ENCODE measurements at regions not wholly inside any gene's neighbourhood (a gene's known extent, or its start where the extent isn't known, plus 50 kb on each side); places are given as distances from the start of the nearest gene placed in this dataset.

DNA sequence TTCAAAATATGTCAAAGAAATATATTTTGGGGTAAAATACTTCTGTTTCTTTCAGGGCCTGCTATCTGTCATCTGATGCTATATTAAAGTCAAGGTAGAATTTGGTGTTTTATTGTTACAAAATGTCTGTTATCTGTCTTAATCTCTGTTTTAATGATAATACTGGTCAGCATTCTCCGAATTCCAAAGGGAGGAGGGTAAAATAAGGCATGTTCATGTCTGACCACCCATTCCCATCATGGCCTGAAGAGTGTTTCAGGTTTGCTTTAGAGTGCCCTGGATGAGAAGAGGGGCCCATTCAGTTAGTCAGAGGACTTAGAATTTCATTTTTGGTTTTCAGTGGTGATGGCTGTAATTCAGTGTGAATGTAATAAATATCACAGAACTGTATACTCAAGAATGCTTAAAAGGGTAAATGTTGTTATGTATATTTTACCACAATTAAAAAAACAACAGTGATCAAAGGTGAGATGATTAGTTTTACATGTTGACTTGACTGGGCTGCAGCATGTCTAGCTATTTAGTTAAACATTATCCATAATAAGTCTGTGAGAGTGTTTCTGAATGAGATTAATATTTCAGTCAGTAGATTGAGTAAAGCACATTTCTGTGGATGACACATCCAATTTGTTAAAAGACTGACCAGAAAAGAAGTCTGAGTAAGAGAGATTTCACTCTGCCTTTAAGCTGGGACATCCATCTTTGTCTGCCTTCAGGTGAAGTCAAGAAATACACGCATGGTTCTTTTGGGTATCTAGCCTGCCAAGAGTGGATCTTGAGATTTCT lies 467.9 kb upstream of the SYT4 start:
- DNase-seq (ENCODE audit: low read depth, low spot score): no peak

DNA sequence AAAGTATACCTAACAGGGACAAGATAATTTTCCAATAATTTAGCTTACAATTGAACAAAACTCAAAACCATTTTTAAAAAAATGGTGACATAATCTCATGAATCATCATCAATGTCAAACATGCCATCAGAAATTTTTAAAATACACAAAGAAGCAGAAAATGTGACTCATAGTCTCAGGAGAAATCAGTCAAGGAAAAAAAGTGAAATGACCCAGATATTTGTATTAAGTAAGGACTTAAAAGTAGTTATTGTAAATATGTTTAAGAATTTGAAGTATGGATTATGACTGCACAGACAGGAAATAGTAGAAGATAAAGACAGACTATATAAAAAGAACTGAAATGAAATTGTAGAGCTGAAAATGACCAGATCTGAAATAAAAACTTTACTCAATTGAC lies 473.9 kb upstream of the SYT4 start:
- dilution Hi-C loops (cut with MboI; ENCODE audit: extremely low pct_ligation_motif_present, low sequenced_read_pairs): no loop called here
- H3K27me3 ChIP-seq (ENCODE audit: control insufficient read depth, extremely low read depth, insufficient read depth, low read length): no peaks in the 10 kb centered on the region

More for the DNA sequence above, 467.9 kb upstream of the SYT4 start:
- no peak overlapping the region for H3K27ac ChIP-seq (ENCODE audit: control insufficient read depth, insufficient read depth, low read length)
- dilution Hi-C loops (cut with MboI; ENCODE audit: extremely low pct_ligation_motif_present, low sequenced_read_pairs): no loop called here
- FAIRE-seq: no peak
- H4K20me1 ChIP-seq (ENCODE audit: control insufficient read depth, extremely low read depth, insufficient read depth, low read length): no peaks in the 10 kb centered on the region
- no peak overlapping the region for H3K4me2 ChIP-seq (ENCODE audit: control insufficient read depth, extremely low read depth, insufficient read depth, low read depth, low read length)
- no peak overlapping the region for H3K4me3 ChIP-seq (ENCODE audit: control insufficient read depth in 2 of 3, extremely low read depth in 1 of 3, insufficient read depth in 2 of 3, low read depth in 1 of 3, low read length in 3 of 3)
- no peak overlapping the region for H2AFZ ChIP-seq (ENCODE audit: control insufficient read depth, low read length)
- no peaks in the 10 kb centered on the region for H3K9me3 ChIP-seq (ENCODE audit: control insufficient read depth, low read depth, low read length)
- H3K27me3 ChIP-seq (ENCODE audit: control insufficient read depth, extremely low read depth, insufficient read depth, low read length): no peaks in the 10 kb centered on the region
- TF ChIP-seq, protein P1, sequence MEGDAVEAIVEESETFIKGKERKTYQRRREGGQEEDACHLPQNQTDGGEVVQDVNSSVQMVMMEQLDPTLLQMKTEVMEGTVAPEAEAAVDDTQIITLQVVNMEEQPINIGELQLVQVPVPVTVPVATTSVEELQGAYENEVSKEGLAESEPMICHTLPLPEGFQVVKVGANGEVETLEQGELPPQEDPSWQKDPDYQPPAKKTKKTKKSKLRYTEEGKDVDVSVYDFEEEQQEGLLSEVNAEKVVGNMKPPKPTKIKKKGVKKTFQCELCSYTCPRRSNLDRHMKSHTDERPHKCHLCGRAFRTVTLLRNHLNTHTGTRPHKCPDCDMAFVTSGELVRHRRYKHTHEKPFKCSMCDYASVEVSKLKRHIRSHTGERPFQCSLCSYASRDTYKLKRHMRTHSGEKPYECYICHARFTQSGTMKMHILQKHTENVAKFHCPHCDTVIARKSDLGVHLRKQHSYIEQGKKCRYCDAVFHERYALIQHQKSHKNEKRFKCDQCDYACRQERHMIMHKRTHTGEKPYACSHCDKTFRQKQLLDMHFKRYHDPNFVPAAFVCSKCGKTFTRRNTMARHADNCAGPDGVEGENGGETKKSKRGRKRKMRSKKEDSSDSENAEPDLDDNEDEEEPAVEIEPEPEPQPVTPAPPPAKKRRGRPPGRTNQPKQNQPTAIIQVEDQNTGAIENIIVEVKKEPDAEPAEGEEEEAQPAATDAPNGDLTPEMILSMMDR (optimal IDR thresholded peaks at IDR 0.05 in 1 of 3, IDR thresholded peaks at IDR 0.05 in 1 of 3, conservative IDR thresholded peaks at IDR 0.05 in 1 of 3; ENCODE audit: extremely low read depth in 1 of 3, insufficient read depth in 2 of 3, low read length in 3 of 3): no peak
- no peak for TF ChIP-seq EZH2 (IDR thresholded peaks at IDR 0.05; ENCODE audit: low read length)
- no peaks in the 10 kb centered on the region for H3K4me1 ChIP-seq (ENCODE audit: control insufficient read depth, extremely low read depth, insufficient read depth, low read length)
- no peaks in the 10 kb centered on the region for H3K79me2 ChIP-seq (ENCODE audit: control insufficient read depth, insufficient read depth, low read length)
- H3K36me3 ChIP-seq (ENCODE audit: control insufficient read depth in 2 of 2, extremely low read depth in 1 of 2, insufficient read depth in 2 of 2, low read length in 2 of 2): no peaks in the 10 kb centered on the region
- H3K9me1 ChIP-seq (ENCODE audit: control insufficient read depth, extremely low read depth, insufficient read depth, low read length): no peaks in the 10 kb centered on the region
- H3K9ac ChIP-seq (ENCODE audit: control insufficient read depth, extremely low read depth, insufficient read depth, low read length): no peak overlapping the region

More for the DNA sequence above, 473.9 kb upstream of the SYT4 start:
- H4K20me1 ChIP-seq (ENCODE audit: control insufficient read depth, extremely low read depth, insufficient read depth, low read length): no peaks in the 10 kb centered on the region
- no peaks in the 10 kb centered on the region for H3K9me3 ChIP-seq (ENCODE audit: control insufficient read depth, low read depth, low read length)
- H3K4me3 ChIP-seq (ENCODE audit: control insufficient read depth in 2 of 3, extremely low read depth in 1 of 3, insufficient read depth in 2 of 3, low read depth in 1 of 3, low read length in 3 of 3): no peak overlapping the region
- H3K4me1 ChIP-seq (ENCODE audit: control insufficient read depth, extremely low read depth, insufficient read depth, low read length): no peaks in the 10 kb centered on the region
- no peaks in the 10 kb centered on the region for H3K79me2 ChIP-seq (ENCODE audit: control insufficient read depth, insufficient read depth, low read length)
- H3K27ac ChIP-seq (ENCODE audit: control insufficient read depth, insufficient read depth, low read length): no peak overlapping the region
- FAIRE-seq (no peak), DNase-seq (ENCODE audit: low read depth, low spot score) (no peak)
- H3K9ac ChIP-seq (ENCODE audit: control insufficient read depth, extremely low read depth, insufficient read depth, low read length): no peak overlapping the region
- no peak overlapping the region for H3K4me2 ChIP-seq (ENCODE audit: control insufficient read depth, extremely low read depth, insufficient read depth, low read depth, low read length)
- H2AFZ ChIP-seq (ENCODE audit: control insufficient read depth, low read length): no peak overlapping the region
- no peaks in the 10 kb centered on the region for H3K36me3 ChIP-seq (ENCODE audit: control insufficient read depth in 2 of 2, extremely low read depth in 1 of 2, insufficient read depth in 2 of 2, low read length in 2 of 2)
- H3K9me1 ChIP-seq (ENCODE audit: control insufficient read depth, extremely low read depth, insufficient read depth, low read length): no peaks in the 10 kb centered on the region
- no peak for TF ChIP-seq EZH2 (IDR thresholded peaks at IDR 0.05; ENCODE audit: low read length)
- TF ChIP-seq, protein P1 (optimal IDR thresholded peaks at IDR 0.05 in 1 of 3, IDR thresholded peaks at IDR 0.05 in 1 of 3, conservative IDR thresholded peaks at IDR 0.05 in 1 of 3; ENCODE audit: extremely low read depth in 1 of 3, insufficient read depth in 2 of 3, low read length in 3 of 3): no peak

Data from keratinocyte (primary cell).